H9 (cell line): ENCODE measurements at regions not wholly inside any gene's neighbourhood (a gene's known extent, or its start where the extent isn't known, plus 50 kb on each side); places are given as distances from the start of the nearest gene placed in this dataset.

Source experiments
- DNase-seq: peaks from one replicate; pipeline ENCODE4 v3.0.0-alpha.2; 2017
- H2AFZ ChIP-seq: one replicate; pipeline ENCODE4 v1.6.1; 2013; ENCODE audit warnings: mild to moderate bottlenecking, low read length, control low read depth, moderate library complexity
- H2AK5ac ChIP-seq: 2 replicates; pipeline ENCODE4 v1.6.1; 2013; ENCODE audit warnings: low read length, control low read depth, mixed read lengths; ENCODE audit not compliant: insufficient read length
- H2BK120ac ChIP-seq: one replicate; pipeline ENCODE4 v1.6.1; 2013; ENCODE audit warnings: low read depth, mild to moderate bottlenecking, low read length, control low read depth, inconsistent platforms; ENCODE audit not compliant: poor library complexity, severe bottlenecking
- H2BK12ac ChIP-seq: 2 replicates; pipeline ENCODE4 v1.6.1; 2013; ENCODE audit warnings: low read length, control low read depth, mixed read lengths, low read depth; ENCODE audit not compliant: insufficient read length
- H2BK15ac ChIP-seq: 2 replicates; pipeline ENCODE4 v1.6.1; 2013; ENCODE audit warnings: low read depth, low read length, control low read depth
- H2BK20ac ChIP-seq: one replicate; pipeline ENCODE4 v1.6.1; 2013; ENCODE audit warnings: low read depth, mild to moderate bottlenecking, low read length, control low read depth, inconsistent platforms; ENCODE audit not compliant: poor library complexity, severe bottlenecking
- H2BK5ac ChIP-seq: 2 replicates; pipeline ENCODE4 v1.6.1; 2013; ENCODE audit warnings: low read length, control low read depth, mixed read lengths; ENCODE audit not compliant: insufficient read length
- H3K14ac ChIP-seq: 2 replicates; pipeline ENCODE4 v1.6.1; 2013; ENCODE audit warnings: low read length, control low read depth; ENCODE audit not compliant: insufficient read depth
- H3K18ac ChIP-seq: 2 replicates; pipeline ENCODE4 v1.6.1; 2013; ENCODE audit warnings: low read depth, mild to moderate bottlenecking, mixed read lengths, low read length, control low read depth; ENCODE audit not compliant: insufficient read length
- H3K23ac ChIP-seq: 2 replicates; pipeline ENCODE4 v1.6.1; 2013; ENCODE audit warnings: low read length, control low read depth, mixed read lengths, low read depth; ENCODE audit not compliant: insufficient read length
- H3K23me2 ChIP-seq: 2 replicates; pipeline ENCODE4 v1.6.1; 2013; ENCODE audit warnings: low read depth, mild to moderate bottlenecking, mixed read lengths, low read length, control low read depth; ENCODE audit not compliant: insufficient read length, poor library complexity, severe bottlenecking
- H3K27ac ChIP-seq: 2 replicates; pipeline ENCODE4 v1.5.1; 2013; ENCODE audit warnings: low read length, control low read depth, mixed read lengths, low read depth; ENCODE audit not compliant: insufficient read length
- H3K27me3 ChIP-seq: 2 replicates; pipeline ENCODE4 v1.6.1; 2013; ENCODE audit warnings: low read length, control low read depth, inconsistent platforms; ENCODE audit not compliant: insufficient read depth
- H3K4ac ChIP-seq: 2 replicates; pipeline ENCODE4 v1.6.1; 2013; ENCODE audit warnings: low read depth, mild to moderate bottlenecking, control low read depth, inconsistent platforms, low read length, moderate library complexity
- H3K4me1 ChIP-seq: 2 replicates; pipeline ENCODE4 v1.6.1; 2013; ENCODE audit warnings: low read length, control low read depth, inconsistent platforms; ENCODE audit not compliant: insufficient read depth
- H3K4me2 ChIP-seq: 2 replicates; pipeline ENCODE4 v1.6.1; 2013; ENCODE audit warnings: low read length, control low read depth, mixed read lengths; ENCODE audit not compliant: insufficient read length, insufficient read depth
- H3K56ac ChIP-seq: 2 replicates; pipeline ENCODE4 v1.6.1; 2013; ENCODE audit warnings: low read depth, mild to moderate bottlenecking, mixed read lengths, low read length, control low read depth; ENCODE audit not compliant: insufficient read length
- H3K79me1 ChIP-seq: 2 replicates; pipeline ENCODE4 v1.6.1; 2013; ENCODE audit warnings: low read depth, mild to moderate bottlenecking, moderate library complexity, low read length, control low read depth, inconsistent platforms; ENCODE audit not compliant: insufficient read depth, poor library complexity, severe bottlenecking
- H3K79me2 ChIP-seq: 2 replicates; pipeline ENCODE4 v1.6.1; 2013; ENCODE audit warnings: low read length, control low read depth, inconsistent platforms; ENCODE audit not compliant: insufficient read depth
- H3K9ac ChIP-seq: 2 replicates; pipeline ENCODE4 v1.6.1; 2013; ENCODE audit warnings: low read length, control low read depth, mixed read lengths; ENCODE audit not compliant: insufficient read length; ENCODE audit errors: extremely low read depth
- H3K9me3 ChIP-seq: one replicate; pipeline ENCODE4 v1.6.1; 2013; ENCODE audit warnings: low read depth, low read length, inconsistent platforms; ENCODE audit not compliant: control insufficient read depth
- H3T11ph ChIP-seq: one replicate; pipeline ENCODE4 v1.6.1; 2013; ENCODE audit warnings: mild to moderate bottlenecking, low read length, control low read depth, inconsistent platforms
- H4K20me1 ChIP-seq: one replicate; pipeline ENCODE4 v1.6.1; 2013; ENCODE audit not compliant: control insufficient read depth, insufficient read length, insufficient read depth
- H4K5ac ChIP-seq: 2 replicates; pipeline ENCODE4 v1.6.1; 2013; ENCODE audit warnings: low read depth, mild to moderate bottlenecking, mixed read lengths, low read length, control low read depth; ENCODE audit not compliant: insufficient read length
- H4K8ac ChIP-seq: replicated peaks from 2 replicates; pipeline ENCODE4 v1.6.1; 2013; ENCODE audit warnings: low read length, control low read depth, mixed read lengths, low read depth; ENCODE audit not compliant: insufficient read length
- H4K91ac ChIP-seq: 2 replicates; pipeline ENCODE4 v1.6.1; 2013; ENCODE audit warnings: low read depth, mild to moderate bottlenecking, moderate library complexity, mixed read lengths, low read length, control low read depth; ENCODE audit not compliant: insufficient read length
- H3K27ac Mint-ChIP-seq, 3 experiments: 2 replicates in 2 of 3; 3 replicates in 1 of 3; pipeline ENCODE4 v1.8.0; 2020 to 2021; ENCODE audit warnings: mixed read lengths in 3 of 3, mild to moderate bottlenecking in 1 of 3, moderate library complexity in 1 of 3
- H3K27me3 Mint-ChIP-seq: 2 replicates; pipeline ENCODE4 v1.8.0; 2021; ENCODE audit warnings: low read depth, mild to moderate bottlenecking, moderate library complexity, mixed read lengths
- H3K36me3 Mint-ChIP-seq, 3 experiments: 2 replicates in 2 of 3; 3 replicates in 1 of 3; pipeline ENCODE4 v1.8.0; 2020 to 2021; ENCODE audit warnings: low read depth in 3 of 3, mixed read lengths in 3 of 3; ENCODE audit not compliant: insufficient read depth in 1 of 3
- H3K4me1 Mint-ChIP-seq, 2 experiments: 2 replicates each; pipeline ENCODE4 v1.8.0; 2020; ENCODE audit warnings: mixed read lengths in 2 of 2
- H3K4me3 Mint-ChIP-seq, 2 experiments: 2 replicates in 1 of 2; 3 replicates in 1 of 2; pipeline ENCODE4 v1.8.0; 2020 to 2021; ENCODE audit warnings: mild to moderate bottlenecking in 2 of 2, mixed read lengths in 2 of 2, moderate library complexity in 1 of 2
- H3K9me3 Mint-ChIP-seq, 2 experiments: 2 replicates in 1 of 2; 3 replicates in 1 of 2; pipeline ENCODE4 v1.8.0; 2020; ENCODE audit warnings: mild to moderate bottlenecking in 2 of 2, mixed read lengths in 2 of 2, moderate library complexity in 1 of 2
- CTCF ChIP-seq: fragments of 200-600 bp; sonication (generic); conservative IDR thresholded peaks from 3 replicates; pipeline ENCODE4 v1.8.0; 2021; ENCODE audit warnings: antibody characterized with exemption, mild to moderate bottlenecking
- WGBS: extraction: QIAGEN DNeasy Blood & Tissue Kit; methylation state at CpG from one replicate; pipeline ENCODE4 v1.1.7; 2013; ENCODE audit warnings: missing lambda C conversion rate, low lambda C conversion rate, mixed read lengths; ENCODE audit not compliant: insufficient read length; ENCODE audit errors: extremely low coverage; 5-methylcytosine and 5-hydroxymethylcytosine counted together

- Mint-ChIP-seq H3K4me1 (peaks cover 6 to 12% of the 10 kb centered on the region in 2 experiments; a peak in 3 of 4 replicates), H3K36me3 (peaks cover 0 to 5% (median 0%) of the 10 kb centered on the region in 3 experiments; a peak in 1 of 7 replicates), H3K27me3 (no peaks in the 10 kb centered on the region), H3K27ac (no peak overlapping the region), H3K4me3 (no peak overlapping the region), H3K9me3 (peaks cover 0 to 3% of the 10 kb centered on the region in 2 experiments; a peak in 2 of 5 replicates)
- Histone ChIP-seq H4K5ac (no peak overlapping the region), H3K79me1 (no peaks in the 10 kb centered on the region), H2BK12ac (no peak overlapping the region), H3K14ac (no peak overlapping the region), H2BK15ac (no peak overlapping the region), H2AFZ (no peak overlapping the region), H4K8ac (no peak overlapping the region), H2BK120ac (no peak overlapping the region), H2AK5ac (no peak overlapping the region), H3K9me3 (no peaks in the 10 kb centered on the region), H3K4me1 (no peaks in the 10 kb centered on the region), H4K91ac (no peak overlapping the region), H3K23ac (no peak overlapping the region), H4K20me1 (no peaks in the 10 kb centered on the region), H3K9ac (no peak overlapping the region), H3K18ac (no peak overlapping the region), H3K23me2 (no peaks in the 10 kb centered on the region), H3K27me3 (no peaks in the 10 kb centered on the region), H3K79me2 (no peaks in the 10 kb centered on the region), H3K56ac (no peak overlapping the region), H2BK20ac (no peak overlapping the region), H3K4ac (no peak overlapping the region), H3T11ph (no peak overlapping the region), H2BK5ac (no peak overlapping the region), H3K4me2 (no peak overlapping the region), H3K27ac (no peak overlapping the region)
- DNase-seq = no peak
- TF ChIP-seq CTCF = no peak
- WGBS = no CpG with 5 or more reads among the region's 8 CpGs
These were observed 749.9 kb downstream of the BCL11A start for GRCh38 chr2:59803586-59803985.
